ENCODE measurements at regions not wholly inside any gene's neighbourhood (a gene's known extent, or its start where the extent isn't known, plus 50 kb on each side); places are given as distances from the start of the nearest gene placed in this dataset.

DNA sequence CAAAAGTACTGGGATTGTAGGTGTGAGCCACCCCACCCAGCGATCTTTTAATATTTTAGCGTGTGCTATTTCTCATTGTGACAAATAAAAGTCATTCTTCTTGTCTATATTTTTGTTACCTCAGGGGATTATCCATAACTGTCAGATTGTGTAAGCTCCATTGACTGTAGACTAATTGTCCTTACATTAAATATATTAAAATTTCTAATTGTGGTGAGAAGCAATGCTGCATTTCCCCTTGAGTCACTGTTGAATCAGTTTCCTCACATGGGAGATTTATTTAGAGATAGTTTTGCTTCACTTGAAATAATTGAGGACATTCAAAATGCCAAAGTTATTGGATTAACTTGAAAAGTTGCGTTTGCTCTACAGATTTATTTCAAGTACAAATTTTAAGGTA, 782.4 kb upstream of the WWC1 start:
- DNase-seq (ENCODE audit: extremely low read depth, insufficient read length), result no peak
- TF ChIP-seq, protein P1, sequence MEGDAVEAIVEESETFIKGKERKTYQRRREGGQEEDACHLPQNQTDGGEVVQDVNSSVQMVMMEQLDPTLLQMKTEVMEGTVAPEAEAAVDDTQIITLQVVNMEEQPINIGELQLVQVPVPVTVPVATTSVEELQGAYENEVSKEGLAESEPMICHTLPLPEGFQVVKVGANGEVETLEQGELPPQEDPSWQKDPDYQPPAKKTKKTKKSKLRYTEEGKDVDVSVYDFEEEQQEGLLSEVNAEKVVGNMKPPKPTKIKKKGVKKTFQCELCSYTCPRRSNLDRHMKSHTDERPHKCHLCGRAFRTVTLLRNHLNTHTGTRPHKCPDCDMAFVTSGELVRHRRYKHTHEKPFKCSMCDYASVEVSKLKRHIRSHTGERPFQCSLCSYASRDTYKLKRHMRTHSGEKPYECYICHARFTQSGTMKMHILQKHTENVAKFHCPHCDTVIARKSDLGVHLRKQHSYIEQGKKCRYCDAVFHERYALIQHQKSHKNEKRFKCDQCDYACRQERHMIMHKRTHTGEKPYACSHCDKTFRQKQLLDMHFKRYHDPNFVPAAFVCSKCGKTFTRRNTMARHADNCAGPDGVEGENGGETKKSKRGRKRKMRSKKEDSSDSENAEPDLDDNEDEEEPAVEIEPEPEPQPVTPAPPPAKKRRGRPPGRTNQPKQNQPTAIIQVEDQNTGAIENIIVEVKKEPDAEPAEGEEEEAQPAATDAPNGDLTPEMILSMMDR (IDR thresholded peaks at IDR 0.05; ENCODE audit: insufficient read depth, low read length, poor library complexity, severe bottlenecking), result no peak
- H3K4me3 ChIP-seq (replicated peaks; ENCODE audit: low read depth, low read length), result no peak overlapping the region
- no peaks in the 10 kb centered on the region for H3K36me3 ChIP-seq (ENCODE audit: control insufficient read depth, insufficient read depth, low read length)
- no peaks in the 10 kb centered on the region for H3K27me3 ChIP-seq (replicated peaks; ENCODE audit: control insufficient read depth, insufficient read depth, low read length)

DNA sequence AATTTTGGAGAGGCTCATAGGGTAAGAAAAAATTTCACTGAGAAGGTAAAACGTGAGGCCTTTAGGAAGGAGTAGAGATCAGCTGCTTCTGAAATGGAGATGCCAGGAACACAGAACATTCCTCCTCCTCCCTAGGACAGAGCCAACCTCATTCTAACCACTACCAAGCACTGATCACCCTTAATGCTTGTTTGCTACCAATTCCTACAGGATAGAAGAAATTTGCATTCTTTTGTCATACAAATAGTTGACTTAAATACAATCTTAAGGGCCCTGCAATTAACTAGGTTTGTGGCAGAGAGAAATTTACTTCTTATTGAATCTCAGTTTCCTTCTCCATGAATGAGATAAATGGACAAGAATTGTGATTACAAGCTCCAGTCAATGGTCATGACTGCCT, 780.2 kb upstream of the WWC1 start:
- Histone ChIP-seq H3K36me3 (ENCODE audit: control insufficient read depth, insufficient read depth, low read length) (no peaks in the 10 kb centered on the region), H3K27me3 (replicated peaks; ENCODE audit: control insufficient read depth, insufficient read depth, low read length) (no peaks in the 10 kb centered on the region), H3K4me3 (replicated peaks; ENCODE audit: low read depth, low read length) (no peak overlapping the region)
- TF ChIP-seq, protein P1 (IDR thresholded peaks at IDR 0.05; ENCODE audit: insufficient read depth, low read length, poor library complexity, severe bottlenecking), result no peak
- no peak for DNase-seq (ENCODE audit: extremely low read depth, insufficient read length)

DNA sequence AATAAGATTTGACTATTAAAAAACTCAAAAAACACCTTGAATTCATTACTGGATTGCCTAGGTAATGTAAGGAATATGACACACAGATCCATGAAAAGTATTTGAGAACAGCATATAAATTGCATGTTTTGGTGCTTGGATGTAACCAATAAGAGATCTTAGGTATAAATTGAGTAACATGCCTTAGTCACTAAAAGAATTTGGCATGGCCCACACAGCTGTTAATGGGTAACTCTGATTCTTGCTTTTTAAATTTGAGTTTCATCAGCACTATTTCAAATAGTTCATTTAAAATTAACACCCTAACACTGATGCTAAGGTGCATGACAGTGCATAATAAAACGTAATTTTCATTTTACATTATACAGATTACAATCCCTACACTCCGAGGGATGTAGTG, 779.3 kb upstream of the WWC1 start:
- Histone ChIP-seq H3K4me3 (replicated peaks; ENCODE audit: low read depth, low read length) (no peak overlapping the region), H3K27me3 (replicated peaks; ENCODE audit: control insufficient read depth, insufficient read depth, low read length) (no peaks in the 10 kb centered on the region), H3K36me3 (ENCODE audit: control insufficient read depth, insufficient read depth, low read length) (no peaks in the 10 kb centered on the region)
- DNase-seq (ENCODE audit: extremely low read depth, insufficient read length), result no peak
- TF ChIP-seq, protein P1 (IDR thresholded peaks at IDR 0.05; ENCODE audit: insufficient read depth, low read length, poor library complexity, severe bottlenecking), result no peak

DNA sequence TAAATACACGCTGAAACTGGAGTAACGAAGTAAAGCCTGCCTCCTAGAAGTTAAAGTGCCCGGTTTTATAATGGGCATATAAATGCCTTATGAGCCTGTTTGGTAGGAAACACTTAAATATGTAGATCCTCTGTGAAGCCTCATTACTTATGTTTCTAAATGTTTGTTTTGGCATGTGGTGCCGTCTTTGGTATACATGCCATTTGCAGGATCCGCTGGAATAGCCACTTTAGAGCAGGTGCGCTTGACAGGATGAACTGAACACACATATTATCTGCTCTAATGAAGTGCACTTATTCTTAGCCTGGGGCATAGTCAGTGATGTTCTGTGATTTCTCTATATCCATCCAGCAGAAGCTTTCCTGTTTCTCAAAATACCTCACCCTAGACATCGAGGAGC, 778.1 kb upstream of the WWC1 start:
- TF ChIP-seq, protein P1 (IDR thresholded peaks at IDR 0.05; ENCODE audit: insufficient read depth, low read length, poor library complexity, severe bottlenecking), result no peak
- Histone ChIP-seq H3K36me3 (ENCODE audit: control insufficient read depth, insufficient read depth, low read length) (no peaks in the 10 kb centered on the region), H3K4me3 (replicated peaks; ENCODE audit: low read depth, low read length) (no peak overlapping the region), H3K27me3 (replicated peaks; ENCODE audit: control insufficient read depth, insufficient read depth, low read length) (no peaks in the 10 kb centered on the region)
- no peak for DNase-seq (ENCODE audit: extremely low read depth, insufficient read length)

DNA sequence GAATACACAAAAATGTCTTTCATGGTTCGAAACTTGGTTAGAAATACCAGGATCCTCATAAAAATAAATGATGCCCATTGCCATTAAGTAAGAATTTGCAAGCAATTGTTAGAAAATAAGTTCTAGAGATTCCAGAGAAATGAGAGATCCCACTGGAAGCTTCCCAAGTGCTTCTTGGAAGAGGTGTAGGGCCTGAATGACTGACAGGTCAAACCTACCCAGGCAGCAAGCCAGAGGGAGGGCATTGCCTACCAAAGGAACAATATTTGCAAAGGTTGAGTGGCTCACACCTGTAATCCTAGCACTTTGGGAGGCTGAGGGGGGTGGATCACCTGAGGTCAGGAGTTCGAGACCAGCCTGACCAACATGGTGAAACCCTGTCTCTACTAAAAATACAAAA, 777.0 kb upstream of the WWC1 start:
- TF ChIP-seq, protein P1 (IDR thresholded peaks at IDR 0.05; ENCODE audit: insufficient read depth, low read length, poor library complexity, severe bottlenecking), result no peak
- no peak for DNase-seq (ENCODE audit: extremely low read depth, insufficient read length)
- H3K4me3 ChIP-seq (replicated peaks; ENCODE audit: low read depth, low read length), result no peak overlapping the region
- no peaks in the 10 kb centered on the region for H3K36me3 ChIP-seq (ENCODE audit: control insufficient read depth, insufficient read depth, low read length)
- H3K27me3 ChIP-seq (replicated peaks; ENCODE audit: control insufficient read depth, insufficient read depth, low read length), result no peaks in the 10 kb centered on the region

DNA sequence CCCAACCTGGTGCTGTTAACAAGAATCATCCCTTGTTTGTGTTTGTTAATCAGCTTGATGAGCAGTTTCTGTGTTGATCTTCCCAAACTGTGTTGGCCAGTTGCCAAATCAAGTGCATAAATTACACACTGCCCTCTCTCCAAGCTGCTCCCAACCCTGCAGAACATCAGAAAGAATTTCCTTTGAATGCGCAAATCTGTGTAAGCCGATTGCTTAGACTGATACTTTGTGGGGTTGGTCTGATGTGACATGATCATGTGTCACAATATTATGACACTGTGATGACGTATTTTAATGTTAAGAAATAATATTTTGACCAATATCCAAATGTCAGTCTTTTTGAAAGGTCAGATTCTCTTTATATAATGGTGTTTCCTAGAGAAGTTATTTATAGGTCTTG, 766.4 kb upstream of the WWC1 start:
- Histone ChIP-seq H3K27me3 (replicated peaks; ENCODE audit: control insufficient read depth, insufficient read depth, low read length) (no peaks in the 10 kb centered on the region), H3K36me3 (ENCODE audit: control insufficient read depth, insufficient read depth, low read length) (no peaks in the 10 kb centered on the region), H3K4me3 (replicated peaks; ENCODE audit: low read depth, low read length) (no peak overlapping the region)
- TF ChIP-seq, protein P1 (IDR thresholded peaks at IDR 0.05; ENCODE audit: insufficient read depth, low read length, poor library complexity, severe bottlenecking), result no peak
- no peak for DNase-seq (ENCODE audit: extremely low read depth, insufficient read length)
